ENCODE measurements at regions not wholly inside any gene's neighbourhood (a gene's known extent, or its start where the extent isn't known, plus 50 kb on each side); places are given as distances from the start of the nearest gene placed in this dataset.

- Histone ChIP-seq H4K20me1 (ENCODE audit: insufficient read depth) (no peaks in the 10 kb centered on the region), H2AFZ (ENCODE audit: low read depth, low read length) (no peak overlapping the region), H3F3A (ENCODE audit: insufficient read depth, low read length, poor library complexity, severe bottlenecking) (no peaks in the 10 kb centered on the region), H3K9ac (ENCODE audit: low read length) (no peak overlapping the region), H3K4me3 (ENCODE audit: low read length) (no peak overlapping the region), H3K27ac (ENCODE audit: low read length) (no peak overlapping the region), H3K9me2 (ENCODE audit: insufficient read depth, low read length) (no peaks in the 10 kb centered on the region), H3K9me3 (ENCODE audit: low read length) (no peaks in the 10 kb centered on the region), H3K27me3 (ENCODE audit: insufficient read depth, low read depth, low read length) (no peaks in the 10 kb centered on the region), H3K4me2 (ENCODE audit: low read length) (no peak overlapping the region), H3K36me3 (ENCODE audit: insufficient read depth, low read length) (no peaks in the 10 kb centered on the region), H3K79me2 (replicated peaks; ENCODE audit: insufficient read depth, low read length) (no peaks in the 10 kb centered on the region)
- TF ChIP-seq REST (IDR thresholded peaks at IDR 0.05; ENCODE audit: borderline replicate concordance) (no peak), RAD21 (conservative IDR thresholded peaks at IDR 0.05) (no peak), EZH2 (IDR thresholded peaks at IDR 0.05; ENCODE audit: borderline replicate concordance, insufficient read depth, low read length, poor library complexity, severe bottlenecking) (no peak), EP300 (conservative IDR thresholded peaks at IDR 0.05; ENCODE audit: poor library complexity, severe bottlenecking) (no peak), SMC3 (conservative IDR thresholded peaks at IDR 0.05; ENCODE audit: poor library complexity) (no peak), POLR2AphosphoS5 (IDR thresholded peaks at IDR 0.05) (no peak), TAF1 (IDR thresholded peaks at IDR 0.05; ENCODE audit: low read depth) (no peak), MXI1 (conservative IDR thresholded peaks at IDR 0.05; ENCODE audit: poor library complexity, severe bottlenecking) (no peak)
- TF ChIP-seq, protein P1, sequence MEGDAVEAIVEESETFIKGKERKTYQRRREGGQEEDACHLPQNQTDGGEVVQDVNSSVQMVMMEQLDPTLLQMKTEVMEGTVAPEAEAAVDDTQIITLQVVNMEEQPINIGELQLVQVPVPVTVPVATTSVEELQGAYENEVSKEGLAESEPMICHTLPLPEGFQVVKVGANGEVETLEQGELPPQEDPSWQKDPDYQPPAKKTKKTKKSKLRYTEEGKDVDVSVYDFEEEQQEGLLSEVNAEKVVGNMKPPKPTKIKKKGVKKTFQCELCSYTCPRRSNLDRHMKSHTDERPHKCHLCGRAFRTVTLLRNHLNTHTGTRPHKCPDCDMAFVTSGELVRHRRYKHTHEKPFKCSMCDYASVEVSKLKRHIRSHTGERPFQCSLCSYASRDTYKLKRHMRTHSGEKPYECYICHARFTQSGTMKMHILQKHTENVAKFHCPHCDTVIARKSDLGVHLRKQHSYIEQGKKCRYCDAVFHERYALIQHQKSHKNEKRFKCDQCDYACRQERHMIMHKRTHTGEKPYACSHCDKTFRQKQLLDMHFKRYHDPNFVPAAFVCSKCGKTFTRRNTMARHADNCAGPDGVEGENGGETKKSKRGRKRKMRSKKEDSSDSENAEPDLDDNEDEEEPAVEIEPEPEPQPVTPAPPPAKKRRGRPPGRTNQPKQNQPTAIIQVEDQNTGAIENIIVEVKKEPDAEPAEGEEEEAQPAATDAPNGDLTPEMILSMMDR (IDR thresholded peaks at IDR 0.05; ENCODE audit: poor library complexity, severe bottlenecking) = no peak
These were observed 284.5 kb downstream of the XXYLT1 start for GRCh38 chr3:194986208-194987043.

- Histone ChIP-seq H3K79me2 (replicated peaks; ENCODE audit: insufficient read depth, low read length) (no peaks in the 10 kb centered on the region), H3K9ac (ENCODE audit: low read length) (no peak overlapping the region), H3K4me2 (ENCODE audit: low read length) (no peak overlapping the region), H3F3A (ENCODE audit: insufficient read depth, low read length, poor library complexity, severe bottlenecking) (no peaks in the 10 kb centered on the region), H4K20me1 (ENCODE audit: insufficient read depth) (no peaks in the 10 kb centered on the region), H3K9me3 (ENCODE audit: low read length) (no peaks in the 10 kb centered on the region), H3K36me3 (ENCODE audit: insufficient read depth, low read length) (no peaks in the 10 kb centered on the region), H3K4me3 (ENCODE audit: low read length) (no peak overlapping the region), H3K27me3 (ENCODE audit: insufficient read depth, low read depth, low read length) (no peaks in the 10 kb centered on the region), H2AFZ (ENCODE audit: low read depth, low read length) (no peak overlapping the region), H3K27ac (ENCODE audit: low read length) (no peak overlapping the region), H3K9me2 (ENCODE audit: insufficient read depth, low read length) (no peaks in the 10 kb centered on the region)
- TF ChIP-seq EZH2 (IDR thresholded peaks at IDR 0.05; ENCODE audit: borderline replicate concordance, insufficient read depth, low read length, poor library complexity, severe bottlenecking) = no peak
- no peak for TF ChIP-seq RAD21 (conservative IDR thresholded peaks at IDR 0.05)
- TF ChIP-seq, protein P1 (IDR thresholded peaks at IDR 0.05; ENCODE audit: poor library complexity, severe bottlenecking) = no peak
- no peak for TF ChIP-seq SMC3 (conservative IDR thresholded peaks at IDR 0.05; ENCODE audit: poor library complexity)
- TF ChIP-seq TAF1 (IDR thresholded peaks at IDR 0.05; ENCODE audit: low read depth) = no peak
- no peak for TF ChIP-seq REST (IDR thresholded peaks at IDR 0.05; ENCODE audit: borderline replicate concordance)
- TF ChIP-seq POLR2AphosphoS5 (IDR thresholded peaks at IDR 0.05) = no peak
- TF ChIP-seq MXI1 (conservative IDR thresholded peaks at IDR 0.05; ENCODE audit: poor library complexity, severe bottlenecking) = no peak
- TF ChIP-seq EP300 (conservative IDR thresholded peaks at IDR 0.05; ENCODE audit: poor library complexity, severe bottlenecking) = no peak
These were observed 283.1 kb downstream of the XXYLT1 start for GRCh38 chr3:194987571-194988494.
